ENCODE measurements at regions not wholly inside any gene's neighbourhood (a gene's known extent, or its start where the extent isn't known, plus 50 kb on each side); places are given as distances from the start of the nearest gene placed in this dataset.

- TF ChIP-seq YY1 (IDR thresholded peaks at IDR 0.05; ENCODE audit: insufficient read depth, insufficient read length) (no peak), ZNF274 (IDR thresholded peaks at IDR 0.05; ENCODE audit: low read depth, low read length) (no peak), SUZ12 (IDR thresholded peaks at IDR 0.05; ENCODE audit: extremely low read depth, insufficient read depth, insufficient read length) (no peak)
Measured at GRCh38 chr4:138588501-138588900, 346.4 kb upstream of the SLC7A11 start.
